Thoracic aorta (tissue), 2 donors: ENCODE measurements at regions not wholly inside any gene's neighbourhood (a gene's known extent, or its start where the extent isn't known, plus 50 kb on each side); places are given as distances from the start of the nearest gene placed in this dataset.

Experiments
- ATAC-seq: fragments of 150-250 bp; one replicate; pipeline ENCODE4 v1.8.0; 2017; ENCODE audit warnings: low read depth; ENCODE audit not compliant: insufficient number of reproducible peaks, low FRiP score
- DNase-seq: peaks from one replicate; pipeline ENCODE4 v3.0.0-alpha.2; 2020; ENCODE audit warnings: low spot score
- H3K27ac ChIP-seq, 2 donors: fragments of 200-600 bp; sonication (generic); 1 replicate in 1 of 2; 2 replicates in 1 of 2; pipeline ENCODE4 v1.5.1; 2016; ENCODE audit warnings: mild to moderate bottlenecking in 2 of 2, moderate library complexity in 2 of 2
- H3K27me3 ChIP-seq: fragments of 200-600 bp; sonication (generic); replicated peaks from 2 replicates; pipeline ENCODE4 v1.6.0; 2016; ENCODE audit warnings: mild to moderate bottlenecking; ENCODE audit not compliant: insufficient read depth
- H3K36me3 ChIP-seq: fragments of 200-600 bp; sonication (generic); one replicate; pipeline ENCODE4 v1.5.1; 2016
- H3K4me1 ChIP-seq, 2 donors: fragments of 200-600 bp; sonication (generic); 1 replicate in 1 of 2; 2 replicates in 1 of 2; pipeline versions ENCODE4 v1.5.1 to v1.6.0; 2016; ENCODE audit warnings: low read depth in 2 of 2, mild to moderate bottlenecking in 1 of 2; ENCODE audit not compliant: control insufficient read depth in 1 of 2
- H3K4me3 ChIP-seq: fragments of 200-600 bp; sonication (generic); 2 replicates; pipeline ENCODE4 v1.5.1; 2016; ENCODE audit warnings: mild to moderate bottlenecking
- H3K9me3 ChIP-seq: fragments of 200-600 bp; sonication (generic); 2 replicates; pipeline ENCODE4 v1.5.1; 2016
- TF ChIP-seq, protein P1 (sequence below): fragments of 200-600 bp; sonication (generic); IDR thresholded peaks from one replicate; pipeline ENCODE4 v1.5.1; 2019; ENCODE audit warnings: antibody characterized with exemption

DNA sequence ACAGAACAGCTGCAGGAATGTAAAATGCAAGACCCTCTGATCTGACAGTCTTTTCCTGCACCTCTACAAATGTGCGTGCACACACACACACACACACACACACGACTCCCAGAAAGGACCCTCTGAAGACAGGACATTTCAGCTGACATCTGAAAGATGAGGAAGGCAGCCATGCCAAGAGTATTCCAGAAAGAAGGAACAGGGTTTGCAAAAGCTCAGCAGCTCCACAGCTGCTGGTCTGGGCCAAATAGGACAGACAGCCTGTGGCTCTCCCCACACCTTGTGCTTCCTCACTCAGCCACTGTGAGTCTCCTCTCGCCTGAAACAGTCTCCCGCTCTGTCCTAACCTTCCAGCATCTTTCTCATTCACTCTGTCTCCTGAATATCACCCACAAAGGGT lies 189.0 kb downstream of the PALM2AKAP2 start:
- DNase-seq (no peak), ATAC-seq (no peak)
- H3K27me3 ChIP-seq = no peaks in the 10 kb centered on the region
- H3K4me1 ChIP-seq = peaks cover 4 to 12% of the 10 kb centered on the region in 2 donors
- TF ChIP-seq, protein P1, sequence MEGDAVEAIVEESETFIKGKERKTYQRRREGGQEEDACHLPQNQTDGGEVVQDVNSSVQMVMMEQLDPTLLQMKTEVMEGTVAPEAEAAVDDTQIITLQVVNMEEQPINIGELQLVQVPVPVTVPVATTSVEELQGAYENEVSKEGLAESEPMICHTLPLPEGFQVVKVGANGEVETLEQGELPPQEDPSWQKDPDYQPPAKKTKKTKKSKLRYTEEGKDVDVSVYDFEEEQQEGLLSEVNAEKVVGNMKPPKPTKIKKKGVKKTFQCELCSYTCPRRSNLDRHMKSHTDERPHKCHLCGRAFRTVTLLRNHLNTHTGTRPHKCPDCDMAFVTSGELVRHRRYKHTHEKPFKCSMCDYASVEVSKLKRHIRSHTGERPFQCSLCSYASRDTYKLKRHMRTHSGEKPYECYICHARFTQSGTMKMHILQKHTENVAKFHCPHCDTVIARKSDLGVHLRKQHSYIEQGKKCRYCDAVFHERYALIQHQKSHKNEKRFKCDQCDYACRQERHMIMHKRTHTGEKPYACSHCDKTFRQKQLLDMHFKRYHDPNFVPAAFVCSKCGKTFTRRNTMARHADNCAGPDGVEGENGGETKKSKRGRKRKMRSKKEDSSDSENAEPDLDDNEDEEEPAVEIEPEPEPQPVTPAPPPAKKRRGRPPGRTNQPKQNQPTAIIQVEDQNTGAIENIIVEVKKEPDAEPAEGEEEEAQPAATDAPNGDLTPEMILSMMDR = no peak
- H3K9me3 ChIP-seq = no peaks in the 10 kb centered on the region
- H3K4me3 ChIP-seq = no peak overlapping the region
- no peak overlapping the region for H3K27ac ChIP-seq
- no peaks in the 10 kb centered on the region for H3K36me3 ChIP-seq

DNA sequence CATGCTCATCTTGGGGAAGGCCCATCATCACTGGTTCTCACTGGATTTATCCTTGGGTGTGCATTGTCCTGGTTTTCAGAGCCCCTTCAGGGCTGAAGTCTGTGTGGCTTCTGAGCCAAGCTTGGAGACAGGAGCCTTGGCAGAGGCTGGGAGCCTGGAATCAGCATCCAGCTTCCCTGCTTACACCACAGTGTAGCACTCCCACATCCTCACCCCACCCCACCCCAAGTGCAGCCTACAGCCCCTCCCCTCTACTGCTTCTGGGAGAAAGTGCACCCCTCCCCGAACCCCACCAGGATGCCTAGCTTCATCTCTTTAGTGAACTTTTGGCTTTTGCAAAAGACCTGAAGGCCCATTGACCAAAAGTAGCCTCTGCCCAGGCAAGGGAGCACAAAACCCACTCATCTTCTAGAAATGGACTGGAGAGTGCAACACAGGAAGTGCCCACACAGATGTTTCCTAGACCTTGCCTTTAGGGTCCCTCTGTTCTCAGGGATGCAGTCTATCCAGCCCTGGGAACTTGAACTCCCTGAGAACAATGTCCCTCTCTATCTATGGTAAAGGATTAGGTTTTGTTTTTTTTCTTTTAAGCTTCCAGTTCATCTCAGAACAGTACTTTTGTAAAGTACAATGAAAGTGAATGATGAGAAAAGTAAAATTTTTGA lies 189.7 kb downstream of the PALM2AKAP2 start:
- H3K27ac ChIP-seq = no peak overlapping the region
- no peak for ATAC-seq
- H3K36me3 ChIP-seq = no peaks in the 10 kb centered on the region
- H3K4me1 ChIP-seq = peaks cover 4 to 12% of the 10 kb centered on the region in 2 donors
- H3K27me3 ChIP-seq = no peaks in the 10 kb centered on the region
- TF ChIP-seq, protein P1 = no peak
- DNase-seq = no peak
- no peaks in the 10 kb centered on the region for H3K9me3 ChIP-seq
- H3K4me3 ChIP-seq = no peak overlapping the region

DNA sequence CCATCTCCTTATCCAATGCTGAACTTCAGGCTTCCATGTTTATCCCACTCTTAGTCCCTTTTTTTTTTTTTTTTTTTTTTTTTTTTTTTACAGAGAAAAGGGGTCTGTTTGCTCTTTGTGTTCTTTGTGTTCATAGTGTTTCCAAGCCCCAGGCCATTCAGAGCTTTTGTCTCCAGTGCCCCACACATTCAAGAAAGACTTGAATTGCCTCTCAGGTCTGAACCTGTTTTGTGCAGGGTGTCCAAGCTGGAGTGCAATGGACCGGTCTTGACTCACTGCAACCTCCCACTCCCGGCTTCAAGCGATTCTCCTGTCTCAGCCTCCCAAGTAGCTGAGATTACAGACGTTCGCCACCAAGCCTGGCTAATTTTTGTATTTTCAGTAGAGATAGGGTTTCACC lies 191.2 kb downstream of the PALM2AKAP2 start:
- DNase-seq (no peak), ATAC-seq (no peak)
- peaks cover 4 to 19% of the 10 kb centered on the region in 2 donors for H3K4me1 ChIP-seq
- no peak overlapping the region for H3K27ac ChIP-seq
- H3K27me3 ChIP-seq = no peaks in the 10 kb centered on the region
- no peaks in the 10 kb centered on the region for H3K9me3 ChIP-seq
- no peaks in the 10 kb centered on the region for H3K36me3 ChIP-seq
- TF ChIP-seq, protein P1 = no peak
- no peak overlapping the region for H3K4me3 ChIP-seq

DNA sequence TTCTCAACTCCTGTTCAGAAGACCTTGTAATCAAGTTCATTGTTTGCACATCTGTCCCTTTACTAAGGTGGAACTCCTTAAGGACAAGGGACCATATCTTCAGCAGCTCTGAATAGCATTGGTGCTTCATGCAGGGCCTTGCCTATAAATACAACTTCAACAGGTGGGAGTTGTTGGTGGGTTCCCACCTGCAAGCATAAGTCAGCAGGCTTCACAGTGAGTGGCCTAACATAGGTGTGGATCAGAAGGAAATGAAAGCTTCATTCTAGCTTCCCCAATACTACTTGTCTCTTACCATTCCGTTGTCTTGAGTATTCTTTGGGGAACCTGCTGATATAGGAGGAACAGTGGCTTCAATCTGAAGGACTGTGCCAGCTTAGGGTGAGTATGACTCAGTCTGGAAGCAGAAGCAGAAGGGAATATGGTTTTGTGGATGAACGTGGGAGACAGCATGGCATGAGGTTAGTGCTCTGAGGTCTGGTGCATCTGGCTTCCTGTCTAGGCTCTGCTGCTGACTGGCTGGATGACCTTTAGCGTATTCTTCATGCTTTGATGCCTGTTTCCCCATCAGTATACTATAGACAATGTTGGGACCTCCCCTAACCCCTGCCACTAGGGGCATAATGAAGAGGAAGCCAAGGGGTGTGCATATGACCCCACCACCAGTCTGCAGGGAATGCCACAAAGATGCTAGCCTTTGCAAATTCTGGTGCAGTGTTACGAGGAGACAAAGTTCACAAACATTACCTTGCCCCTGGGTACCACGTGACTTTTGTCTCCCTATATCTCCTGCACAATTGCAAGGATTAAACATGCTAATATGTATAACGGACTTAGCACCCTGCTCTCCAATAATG lies 192.3 kb downstream of the PALM2AKAP2 start:
- no peak overlapping the region for H3K27ac ChIP-seq
- TF ChIP-seq, protein P1 = no peak
- H3K36me3 ChIP-seq = no peaks in the 10 kb centered on the region
- H3K9me3 ChIP-seq = no peaks in the 10 kb centered on the region
- H3K27me3 ChIP-seq = no peaks in the 10 kb centered on the region
- no peak for ATAC-seq
- DNase-seq = no peak
- H3K4me1 ChIP-seq = peaks cover 4 to 19% of the 10 kb centered on the region in 2 donors
- H3K4me3 ChIP-seq = no peak overlapping the region

DNA sequence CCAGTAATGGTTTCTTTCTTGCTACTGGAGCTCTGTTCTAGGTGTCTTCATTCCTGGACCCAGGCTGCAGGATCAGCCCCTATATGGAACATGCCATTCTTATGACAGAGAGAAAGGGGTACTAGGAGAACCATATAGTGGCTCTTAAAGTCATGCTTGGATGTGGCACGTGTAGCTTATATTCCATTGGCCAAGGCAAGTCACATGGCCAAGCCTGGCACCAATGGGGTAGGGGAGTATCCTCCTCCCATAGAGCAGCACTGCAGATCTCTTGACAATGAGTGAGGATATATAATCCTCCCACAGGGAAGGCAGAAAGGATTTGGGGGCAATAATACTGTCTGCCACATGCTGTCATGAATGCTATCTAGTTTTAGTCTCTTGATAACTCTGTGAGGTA lies 193.3 kb downstream of the PALM2AKAP2 start:
- no peaks in the 10 kb centered on the region for H3K36me3 ChIP-seq
- H3K27ac ChIP-seq = no peak overlapping the region
- no peaks in the 10 kb centered on the region for H3K27me3 ChIP-seq
- ATAC-seq (no peak), DNase-seq (no peak)
- H3K4me1 ChIP-seq = peaks cover 0 to 19% of the 10 kb centered on the region in 2 donors
- TF ChIP-seq, protein P1 = no peak
- no peak overlapping the region for H3K4me3 ChIP-seq
- no peaks in the 10 kb centered on the region for H3K9me3 ChIP-seq
